Fibroblast of skin of left biceps (primary cell): ENCODE measurements at regions not wholly inside any gene's neighbourhood (a gene's known extent, or its start where the extent isn't known, plus 50 kb on each side); places are given as distances from the start of the nearest gene placed in this dataset.

ENCODE experiments used
- DNase-seq, 2 experiments: peaks; one replicate each; pipeline ENCODE4 v3.0.0-alpha.2; 2013; ENCODE audit warnings: low read depth in 2 of 2

DNA sequence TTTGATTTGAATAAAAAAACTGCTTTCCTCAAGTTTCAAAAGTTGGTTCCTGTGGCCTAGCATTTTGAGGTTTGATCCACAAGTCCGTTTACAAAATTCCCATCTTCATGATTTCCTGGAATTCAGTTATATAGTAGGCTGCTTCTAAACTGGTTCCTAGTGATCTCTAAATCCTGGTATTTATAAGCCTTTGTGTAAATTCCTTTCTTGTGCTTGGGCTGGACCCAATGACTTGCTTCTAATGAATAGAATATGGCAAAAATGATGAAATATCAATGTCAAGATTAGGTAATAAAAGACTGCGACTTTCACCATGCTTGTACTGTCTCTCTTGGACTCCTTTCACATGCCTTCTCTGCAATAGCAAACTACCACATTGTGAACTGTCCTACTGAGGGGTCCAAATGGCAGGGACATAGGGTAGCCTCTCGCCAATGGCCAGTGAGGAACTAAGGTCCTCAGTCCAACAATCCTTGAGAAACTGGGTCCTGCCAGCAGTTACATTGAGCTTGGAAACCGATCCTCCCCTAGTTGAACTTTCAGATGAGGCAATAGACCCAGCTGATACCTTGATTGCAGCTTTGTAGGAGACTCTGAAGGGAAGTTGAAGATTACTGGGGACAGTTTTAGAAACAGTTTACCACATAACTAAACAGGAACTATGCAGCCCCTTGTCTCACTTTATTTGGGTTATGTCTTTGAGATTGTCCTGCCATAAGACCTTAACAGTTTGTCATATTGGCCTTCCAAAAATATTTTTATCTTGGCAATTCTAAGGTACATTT, 303.9 kb upstream of the TBC1D5 start:
- peak in 1 of 2 experiments; percentile 4 for DNase-seq

DNA sequence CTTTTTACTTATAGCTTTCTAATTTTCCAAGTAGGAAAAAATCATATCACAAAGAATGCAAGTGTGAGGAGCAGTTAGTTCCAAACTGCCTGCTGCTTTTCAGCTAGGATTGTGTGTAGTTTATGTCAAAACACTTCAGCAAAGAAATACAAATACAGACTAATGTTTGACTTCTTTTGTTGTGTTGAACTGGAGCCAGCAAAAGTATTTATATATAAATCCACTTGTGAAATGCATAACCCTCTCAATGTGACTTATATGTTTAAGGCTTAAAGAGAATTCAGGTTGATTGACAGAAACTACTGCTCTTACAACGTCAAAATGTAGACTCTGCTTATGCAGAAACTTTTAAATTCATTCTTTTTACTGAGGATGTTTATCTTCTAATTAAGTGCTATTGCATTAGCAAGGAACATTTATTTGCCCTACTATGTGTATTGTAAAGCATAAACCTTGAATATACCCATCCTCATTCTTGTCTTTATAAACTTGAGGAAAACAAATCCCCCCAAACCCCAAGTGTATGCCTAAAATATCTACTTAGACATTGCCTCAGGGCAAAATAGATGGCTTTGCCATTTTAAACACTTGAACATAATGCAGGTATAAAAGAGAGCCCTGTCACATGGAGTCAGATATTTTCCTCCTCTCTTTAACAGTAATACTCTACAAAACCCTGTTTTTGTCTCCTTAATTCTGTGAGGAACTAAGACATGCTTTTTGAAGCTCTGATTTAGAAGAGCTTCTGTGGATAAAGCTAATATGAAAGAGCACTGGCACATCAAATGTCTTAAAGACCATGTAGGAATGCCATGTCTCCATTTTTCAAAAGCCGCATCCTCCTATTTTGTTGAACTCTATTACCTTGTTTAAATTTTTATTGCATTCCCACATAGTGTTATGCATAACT, 302.8 kb upstream of the TBC1D5 start:
- no peak for DNase-seq

DNA sequence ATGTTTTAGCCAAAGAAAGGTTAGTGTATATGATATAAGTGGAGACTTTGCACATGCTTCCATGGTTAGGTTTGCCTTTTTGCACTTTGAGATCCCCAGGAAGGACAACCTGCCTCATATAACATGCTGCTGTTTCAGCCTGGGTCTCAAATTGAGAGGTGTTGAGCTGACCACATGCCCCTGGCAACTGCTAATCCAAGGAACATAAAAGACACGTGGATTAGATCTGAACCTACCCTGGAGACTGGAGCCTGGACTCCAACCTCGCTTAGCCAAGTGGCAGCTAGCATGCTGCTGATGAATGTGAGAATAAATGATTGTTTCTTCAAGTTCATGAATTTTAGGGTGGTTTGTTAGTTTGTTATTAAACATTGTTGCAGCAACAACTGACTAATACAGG, 301.8 kb upstream of the TBC1D5 start:
- no peak for DNase-seq

DNA sequence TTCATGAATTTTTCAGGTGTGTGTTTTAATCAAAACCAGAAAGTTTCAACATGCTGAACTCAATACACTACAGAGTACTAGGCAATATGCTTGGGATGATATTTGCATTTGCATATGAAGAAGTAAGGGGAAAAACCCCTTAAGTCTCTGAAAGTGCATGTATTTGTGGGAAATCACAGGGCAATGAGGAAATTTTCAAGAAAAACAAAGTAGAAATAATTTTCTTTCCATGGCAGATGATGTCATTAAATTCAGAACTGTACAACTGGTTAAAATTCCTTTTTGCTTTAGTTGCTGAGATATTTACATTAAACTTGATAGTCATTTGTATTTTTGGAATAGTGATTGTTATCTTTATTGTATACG, 294.0 kb upstream of the TBC1D5 start:
- DNase-seq: no peak

DNA sequence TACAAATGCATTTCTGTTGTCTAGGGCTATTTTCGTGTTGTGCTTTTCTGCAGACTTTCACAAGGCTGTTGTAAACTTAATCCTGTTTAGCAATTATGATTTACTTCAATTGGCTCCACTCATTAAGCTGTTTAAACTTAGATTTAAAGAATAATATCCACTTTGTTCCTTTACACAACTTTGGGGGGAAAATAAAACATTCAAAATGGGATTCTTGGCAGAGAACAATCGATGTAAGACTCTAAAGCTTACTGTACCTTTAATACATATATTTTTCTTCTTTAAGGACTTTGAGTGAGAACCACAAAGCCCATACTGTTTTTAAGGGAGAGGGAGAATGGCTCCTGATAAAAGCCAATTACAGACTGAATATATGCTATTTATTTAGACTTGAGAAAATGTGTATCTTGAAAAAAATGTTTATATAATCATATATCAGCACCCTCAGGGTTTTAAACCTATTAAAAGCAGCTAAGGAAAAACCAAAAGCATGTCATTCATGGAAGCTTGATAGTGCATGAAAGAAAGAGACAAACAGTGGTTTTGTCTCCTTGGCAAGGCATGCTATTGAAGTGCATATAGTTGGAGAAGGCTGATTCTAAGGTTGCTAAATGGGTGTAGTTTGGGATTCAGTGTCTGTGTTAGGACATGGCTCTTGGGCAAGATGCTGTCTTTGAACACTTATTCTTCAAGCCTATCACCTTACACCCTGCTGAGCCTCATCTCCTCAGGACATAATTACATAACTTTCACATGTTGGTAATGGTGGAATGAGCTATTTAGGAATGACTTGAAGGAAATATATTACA, 293.4 kb upstream of the TBC1D5 start:
- no peak for DNase-seq

DNA sequence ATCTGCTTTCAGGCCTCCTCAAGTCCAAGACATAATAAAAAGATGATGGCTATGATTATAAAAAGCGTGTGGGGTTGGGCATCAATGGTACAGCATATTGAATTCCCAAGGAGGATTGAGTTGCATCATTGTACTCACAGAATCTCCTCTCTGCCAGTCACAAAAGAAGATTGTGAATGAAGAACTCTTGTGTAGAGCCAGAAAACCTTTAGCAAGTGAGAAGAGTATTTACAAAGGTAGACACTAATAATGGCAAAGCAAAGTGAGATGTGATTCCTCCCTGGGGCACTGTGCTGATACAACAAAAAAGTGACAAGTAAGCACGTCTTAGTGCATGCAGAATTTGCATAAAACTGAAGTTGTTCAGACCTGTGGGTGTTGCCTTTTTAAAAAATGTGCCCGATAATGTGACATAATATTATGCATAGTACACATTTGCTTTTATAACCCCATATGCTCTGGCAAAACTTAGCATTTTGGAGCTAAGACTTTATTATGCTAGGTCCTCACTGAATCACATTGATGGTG, 291.2 kb upstream of the TBC1D5 start:
- no peak for DNase-seq

DNA sequence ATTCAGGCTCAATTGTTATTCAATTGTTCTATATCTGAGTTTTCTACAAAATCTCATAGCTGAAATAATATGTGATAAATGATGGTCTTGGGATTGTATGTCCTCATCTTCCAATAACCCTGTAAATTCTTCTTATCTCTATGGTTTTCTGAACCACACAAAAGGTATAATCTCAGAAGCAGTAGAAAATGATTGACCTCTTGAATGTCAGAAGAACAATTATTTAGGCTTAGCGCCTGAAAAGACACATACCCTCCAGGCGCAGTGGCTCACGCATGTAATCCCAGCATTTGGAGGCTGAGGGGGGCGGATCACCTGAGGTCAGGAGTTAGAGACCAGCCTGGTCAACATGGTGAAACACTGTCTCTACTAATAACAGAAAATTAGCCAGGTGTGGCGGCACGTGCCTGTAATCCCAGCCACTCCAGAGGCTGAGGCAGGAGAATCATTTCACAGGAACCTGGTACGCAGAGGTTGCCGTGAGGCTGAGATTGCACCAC, 288.0 kb upstream of the TBC1D5 start:
- DNase-seq: no peak

DNA sequence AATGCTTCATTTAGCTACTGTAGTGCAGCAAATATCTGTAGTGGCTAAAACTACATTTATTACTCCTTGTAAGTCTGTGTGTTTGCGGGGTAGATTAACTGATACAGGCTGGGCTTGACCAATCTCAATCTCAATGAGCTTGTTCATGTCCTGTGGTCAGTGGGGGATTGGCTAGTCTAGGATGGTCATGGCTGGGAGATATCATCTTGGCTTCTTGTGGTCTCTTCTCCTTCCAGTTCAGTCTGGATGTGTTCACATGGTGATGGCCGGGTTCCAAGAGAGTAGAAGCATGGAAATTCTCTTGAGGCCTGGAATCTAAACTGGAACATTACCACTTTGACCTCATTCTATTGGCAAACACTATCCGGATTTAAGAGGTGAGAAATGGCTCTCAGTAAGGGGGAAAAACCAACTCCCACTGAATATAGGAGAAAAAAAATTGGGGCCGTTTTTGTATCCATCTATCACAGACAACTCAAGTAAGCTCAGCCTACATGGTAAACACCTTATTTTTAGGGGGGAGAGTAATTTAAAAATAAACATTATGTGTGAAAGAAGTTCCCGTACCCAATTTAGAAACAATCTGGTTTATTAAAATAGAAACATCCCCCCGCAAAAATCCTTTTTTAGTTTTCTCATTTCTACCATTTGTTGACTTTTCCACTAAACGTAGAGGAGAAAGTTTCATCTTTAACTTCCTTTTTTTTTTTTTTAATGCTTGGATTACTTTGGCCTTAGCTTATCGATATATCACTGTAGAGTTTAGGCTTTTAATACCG, 284.9 kb upstream of the TBC1D5 start:
- no peak for DNase-seq

DNA sequence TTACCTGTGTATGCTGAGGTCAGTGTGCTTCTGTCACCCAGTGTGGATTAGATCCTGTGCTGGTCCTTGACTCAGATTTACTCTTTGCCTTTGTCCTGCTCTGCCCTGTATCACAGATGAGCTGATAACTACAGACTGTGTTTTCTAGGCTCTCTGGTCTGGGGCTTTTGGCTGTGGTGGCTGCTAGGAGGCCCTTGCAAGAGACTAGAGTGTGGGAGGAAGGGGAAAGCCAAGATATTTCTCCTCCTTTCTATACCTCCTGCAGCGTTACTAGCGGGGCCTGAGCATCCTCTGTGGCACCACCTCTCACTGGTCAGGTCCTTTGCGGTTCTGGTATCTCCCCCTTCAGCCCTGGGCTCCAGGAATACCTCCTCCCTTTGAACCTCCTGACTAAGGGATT, 282.3 kb upstream of the TBC1D5 start:
- DNase-seq: no peak

DNA sequence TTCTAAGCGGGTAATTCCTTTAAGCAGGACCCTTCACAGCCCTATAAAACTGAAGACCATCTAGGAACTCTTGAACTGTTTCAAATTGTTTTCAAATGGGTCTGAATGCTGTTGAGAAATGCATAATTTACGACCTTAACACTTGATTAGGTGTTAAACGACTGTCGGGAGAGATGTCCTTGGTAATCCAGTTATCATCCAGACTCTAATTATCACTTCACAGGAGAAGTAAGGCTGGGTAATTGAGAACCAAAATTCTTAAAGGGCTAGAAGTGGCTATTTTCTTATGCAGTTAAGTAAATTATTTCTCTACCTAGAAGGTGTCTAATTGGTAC, 276.7 kb upstream of the TBC1D5 start:
- DNase-seq: no peak

DNA sequence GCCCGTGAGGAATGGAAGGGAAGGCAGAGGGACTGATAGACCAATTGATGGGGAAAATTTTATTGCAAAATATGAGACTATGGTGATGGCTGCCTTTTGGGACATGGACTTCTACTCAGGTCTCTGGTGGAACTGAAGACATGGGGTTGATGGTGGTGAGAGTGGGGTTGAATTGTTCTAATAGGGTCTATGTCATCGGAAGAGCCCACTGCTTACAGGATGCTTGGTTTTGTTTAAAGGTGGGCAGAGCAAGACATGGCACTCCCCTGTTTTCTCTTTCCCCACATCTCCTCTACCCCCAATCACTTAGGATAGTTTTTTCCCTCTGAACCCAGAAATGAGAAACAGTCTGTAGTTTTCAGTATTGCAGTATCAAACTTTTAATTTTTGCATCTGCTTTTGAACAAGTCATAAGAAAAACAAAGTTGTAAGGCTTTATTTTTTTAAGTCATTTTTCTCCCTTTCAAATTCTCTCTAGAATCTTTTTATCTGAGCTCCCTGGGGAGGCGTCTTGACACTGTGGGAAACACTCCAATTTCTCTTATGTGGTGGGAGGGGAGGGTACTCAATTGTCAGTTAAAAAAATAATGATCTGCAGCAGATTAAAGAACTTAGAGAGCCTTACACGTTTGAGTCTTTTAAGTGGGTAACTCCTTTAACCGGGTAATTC, 276.2 kb upstream of the TBC1D5 start:
- no peak for DNase-seq

DNA sequence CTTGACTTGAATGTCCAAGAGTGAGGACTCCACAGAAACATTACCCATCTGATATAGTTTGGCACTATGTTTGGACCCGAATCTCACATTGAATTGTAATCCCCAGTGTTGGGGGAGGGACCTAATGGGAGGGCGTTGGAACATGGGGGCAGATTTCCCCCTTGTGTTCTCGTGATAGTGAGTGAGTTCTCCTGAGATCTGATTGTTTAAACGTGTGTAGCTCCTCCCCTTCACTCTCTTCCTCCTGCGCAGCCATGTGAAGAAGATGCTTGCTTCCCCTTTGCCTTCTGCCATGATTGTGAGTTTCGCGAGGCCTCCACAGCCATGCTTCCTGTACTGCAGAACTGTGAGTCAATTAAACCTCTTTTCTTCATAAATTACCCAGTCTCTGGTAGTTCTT, 273.9 kb upstream of the TBC1D5 start:
- no peak for DNase-seq

DNA sequence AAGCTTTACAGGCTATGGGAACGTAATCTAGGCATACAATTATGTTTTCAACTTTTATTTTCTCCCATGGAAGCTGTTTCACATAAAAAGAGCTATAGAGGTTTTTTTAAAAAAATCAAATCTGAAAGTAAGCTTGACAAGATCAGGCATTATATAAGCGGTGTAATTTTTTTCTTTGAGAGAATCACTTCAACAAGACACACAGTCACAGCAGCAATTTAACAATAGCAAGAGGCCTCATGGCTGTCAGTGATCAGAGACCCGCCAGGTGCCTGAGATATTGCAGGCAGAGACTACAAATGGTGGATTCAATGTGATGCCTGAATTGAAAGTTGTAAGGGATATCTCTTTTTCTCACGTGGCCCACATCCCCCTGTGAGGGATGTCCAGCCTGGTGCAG, 270.5 kb upstream of the TBC1D5 start:
- DNase-seq: no peak

DNA sequence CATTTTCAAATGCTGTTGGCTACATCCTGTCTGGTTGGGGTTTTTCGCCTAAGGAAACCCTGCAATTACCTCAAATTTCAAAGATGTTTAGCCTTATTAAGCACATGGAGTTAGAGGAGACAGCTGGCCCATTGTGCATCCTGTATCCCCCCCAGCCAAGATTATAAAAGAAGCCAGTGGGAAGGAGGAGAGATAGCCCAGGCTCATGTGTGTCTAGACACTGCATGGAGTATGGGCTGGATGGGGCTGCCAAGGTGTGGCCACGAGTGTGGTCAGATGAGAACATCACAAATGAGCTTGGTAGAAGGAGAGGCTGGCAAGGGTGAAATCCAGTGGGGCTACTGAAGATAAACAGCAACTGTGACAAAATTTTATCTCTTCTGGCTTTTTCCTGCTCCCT, 270.0 kb upstream of the TBC1D5 start:
- DNase-seq: no peak

DNA sequence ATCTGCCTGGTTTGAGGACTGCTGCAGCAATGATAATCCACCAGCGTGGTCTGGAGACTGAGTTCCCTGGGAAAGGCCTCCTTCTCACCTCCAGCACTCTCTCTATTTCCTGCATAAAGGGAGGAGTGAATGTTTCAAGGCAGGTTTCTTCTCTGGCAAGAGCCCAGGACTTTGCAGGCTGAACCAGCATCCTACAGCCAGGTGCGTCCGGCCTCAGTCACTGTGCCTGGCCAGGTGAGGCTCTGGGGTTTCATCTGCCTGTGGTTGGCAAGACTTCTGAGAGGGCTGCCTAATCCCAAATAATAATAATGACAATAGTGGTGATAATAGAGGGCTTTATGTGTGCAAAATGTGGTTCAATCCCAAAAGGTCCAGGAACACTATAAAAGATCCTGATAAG, 269.0 kb upstream of the TBC1D5 start:
- DNase-seq: no peak

DNA sequence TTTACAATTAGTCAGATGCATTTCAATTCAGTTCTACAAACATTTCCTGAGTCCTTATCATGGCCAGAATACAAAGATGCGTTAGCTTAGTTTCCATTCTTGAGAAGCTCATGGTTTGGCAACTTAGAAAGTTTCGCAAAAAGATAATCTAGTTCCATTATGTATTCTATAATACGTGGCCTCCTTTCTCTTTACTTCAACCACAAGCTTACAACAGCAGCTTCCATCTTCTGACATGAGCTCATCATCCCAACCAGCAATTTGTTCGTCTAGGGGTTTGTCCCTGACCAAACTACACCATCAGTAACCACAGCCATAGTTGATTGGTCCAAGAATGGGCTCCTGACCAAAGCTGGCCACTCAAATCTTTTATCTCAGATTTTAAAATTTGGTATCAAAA, 267.6 kb upstream of the TBC1D5 start:
- no peak for DNase-seq

DNA sequence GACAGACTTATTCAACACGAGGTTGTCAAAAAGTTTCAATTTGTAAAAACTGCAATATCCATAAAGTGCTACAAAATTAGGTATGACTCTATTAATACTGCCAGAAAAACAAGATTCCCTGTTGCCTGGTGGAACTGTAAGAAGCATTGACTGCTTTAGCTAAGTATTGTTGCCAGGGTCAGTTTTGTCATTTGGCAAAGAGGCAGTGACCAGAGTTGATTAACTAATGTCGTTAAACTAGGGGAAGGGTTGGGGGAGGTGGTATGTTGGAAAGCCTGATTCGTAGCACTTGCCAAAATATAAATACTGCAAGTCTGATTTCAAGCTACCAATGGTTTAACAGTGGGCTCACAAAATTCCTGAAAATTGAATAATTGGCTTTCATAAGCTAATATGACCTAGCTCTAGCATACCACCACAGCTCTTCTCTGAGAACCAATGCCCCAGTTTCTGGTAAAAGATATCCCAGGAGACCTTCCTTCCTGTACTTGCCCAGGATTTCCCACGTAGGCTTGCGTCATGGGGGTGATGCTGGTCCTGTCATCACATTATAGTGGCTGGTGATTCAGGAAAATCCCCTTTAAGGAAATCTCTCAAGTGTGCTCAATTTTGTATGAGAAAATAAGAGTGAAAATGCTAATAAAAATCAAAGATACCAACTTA, 266.4 kb upstream of the TBC1D5 start:
- DNase-seq: peak; percentile 15 to 30

DNA sequence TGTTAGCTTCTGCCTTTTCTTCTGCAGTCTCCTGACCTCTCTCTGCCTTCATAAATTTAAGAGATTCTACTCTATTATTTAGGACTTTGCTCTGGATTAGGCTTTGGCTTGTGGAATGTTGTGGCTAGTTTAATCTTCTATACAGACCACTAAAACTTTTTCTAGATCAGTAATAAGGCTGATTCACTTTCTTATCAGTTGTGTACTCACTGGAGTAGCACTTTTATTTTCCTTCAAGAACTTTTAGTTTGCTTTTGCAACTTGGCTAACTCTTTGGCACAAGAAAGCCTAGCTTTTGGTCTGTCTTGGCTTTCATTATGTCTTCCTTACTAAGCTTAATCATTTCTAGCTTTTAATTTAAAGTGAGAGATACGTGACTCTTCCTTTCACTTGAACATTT, 265.5 kb upstream of the TBC1D5 start:
- no peak for DNase-seq

DNA sequence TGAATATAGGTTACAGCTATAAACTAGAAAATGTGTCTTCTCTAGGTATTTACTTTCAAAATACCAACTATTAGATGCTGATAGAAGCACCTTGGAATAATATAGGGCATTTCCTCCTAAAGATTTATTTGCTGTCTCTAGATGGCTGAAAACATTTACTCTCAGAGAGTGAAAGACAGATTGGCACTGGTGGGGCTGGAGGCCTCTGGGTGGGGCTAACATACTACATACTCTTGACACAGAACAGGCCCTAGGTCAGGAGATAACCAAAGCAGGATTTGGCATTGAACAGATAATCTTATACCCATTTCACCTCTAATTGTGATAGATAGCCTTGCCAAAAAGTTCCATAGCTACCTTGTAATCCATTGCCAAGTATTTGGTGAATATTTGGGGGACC, 253.3 kb upstream of the TBC1D5 start:
- DNase-seq: no peak

DNA sequence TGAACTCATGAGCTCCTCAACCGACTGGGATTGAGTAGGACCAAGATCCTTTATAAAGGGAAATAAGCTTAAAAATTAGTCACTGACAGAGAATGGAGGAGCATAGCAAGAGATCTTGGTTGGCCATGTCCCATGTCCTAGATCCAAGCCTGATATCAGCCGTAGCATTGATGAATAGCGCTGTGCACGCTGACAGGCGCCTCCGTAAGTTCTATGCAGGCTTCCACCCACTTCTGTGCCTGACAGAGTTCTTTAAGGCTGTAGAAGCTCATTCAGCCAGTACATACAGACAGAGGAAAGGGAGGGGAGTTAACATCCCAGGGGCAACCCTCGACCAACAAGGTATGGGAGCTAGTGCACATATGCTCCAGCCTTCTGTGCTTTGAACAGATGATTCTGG, 251.7 kb upstream of the TBC1D5 start:
- DNase-seq: no peak
